NT2/D1 (cell line): ENCODE measurements at regions not wholly inside any gene's neighbourhood (a gene's known extent, or its start where the extent isn't known, plus 50 kb on each side); places are given as distances from the start of the nearest gene placed in this dataset.
"Not testable (repeated sequence)": the region's sequence is repeated elsewhere in the genome, so short reads cannot be mapped to it uniquely, and the experiment has no call there.

Source experiments
- SUZ12 ChIP-seq: IDR thresholded peaks from 2 replicates; pipeline ENCODE4 v1.6.1; 2011; ENCODE audit not compliant: insufficient read length, insufficient read depth; ENCODE audit errors: extremely low read depth
- YY1 ChIP-seq: IDR thresholded peaks from 2 replicates; pipeline ENCODE4 v1.6.1; 2011; ENCODE audit not compliant: insufficient read length, insufficient read depth
- ZNF274 ChIP-seq: IDR thresholded peaks from 2 replicates; pipeline ENCODE4 v1.6.1; 2011; ENCODE audit warnings: mild to moderate bottlenecking, low read depth, low read length

DNA sequence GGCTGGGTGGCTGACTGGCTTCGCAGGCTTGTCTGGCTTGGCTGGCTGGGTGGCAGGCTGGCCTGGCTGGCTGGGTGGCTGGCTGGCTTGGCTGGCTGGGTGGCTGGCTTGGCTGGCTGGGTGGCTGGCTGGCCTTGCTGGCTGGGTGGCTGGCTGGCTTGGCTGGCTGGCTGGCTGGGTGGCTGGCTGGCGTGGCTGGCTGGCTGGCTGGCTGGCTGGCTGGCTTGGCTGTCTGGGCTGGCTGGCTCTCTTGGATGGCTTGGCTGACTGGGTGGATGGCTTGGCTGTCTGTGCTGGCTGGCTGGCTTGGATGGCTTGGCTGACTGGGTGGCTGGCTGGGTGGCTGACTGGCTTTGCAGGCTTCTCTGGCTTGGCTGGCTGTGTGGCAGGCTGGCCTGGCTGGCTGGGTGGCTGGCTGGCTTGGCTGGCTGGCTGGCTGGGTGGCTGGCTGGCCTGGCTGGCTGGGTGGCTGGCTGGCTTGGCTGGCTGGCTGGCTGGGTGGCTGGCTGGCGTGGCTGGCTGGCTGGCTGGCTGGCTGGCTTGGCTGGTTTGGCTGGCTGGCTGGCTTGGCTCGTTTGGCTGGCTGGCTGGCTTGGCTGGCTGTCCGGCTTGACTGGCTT lies 2808.1 kb downstream of the RPIA start:
- TF ChIP-seq ZNF274, YY1, SUZ12: not testable (repeated sequence)
